ENCODE measurements at regions not wholly inside any gene's neighbourhood (a gene's known extent, or its start where the extent isn't known, plus 50 kb on each side); places are given as distances from the start of the nearest gene placed in this dataset.

DNA sequence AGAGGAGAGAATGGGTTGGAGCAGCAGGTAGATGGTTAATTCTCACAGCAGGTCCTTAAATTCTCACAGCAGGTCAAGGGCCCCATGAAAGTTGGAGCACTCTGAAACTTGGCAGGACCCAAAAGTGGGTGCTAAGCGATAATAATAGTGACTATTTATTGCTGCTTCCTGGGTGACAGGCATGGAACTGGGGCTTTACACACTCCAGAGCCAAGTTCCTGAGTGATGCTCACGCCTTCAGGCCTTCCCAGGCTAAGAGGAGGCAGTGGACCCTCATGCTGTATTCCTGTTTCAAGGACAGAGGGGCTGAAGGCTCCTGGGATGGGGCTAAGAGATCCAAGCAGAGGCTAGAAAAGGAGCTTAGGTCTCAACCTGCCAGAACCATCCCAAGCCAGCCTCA is 180.9 kb upstream of the VASH1 start:
- H3K9ac ChIP-seq (ENCODE audit: insufficient read depth, low read length) = no peak overlapping the region
- no peaks in the 10 kb centered on the region for H4K20me1 ChIP-seq (ENCODE audit: control insufficient read depth, extremely low read depth, insufficient read depth, low read length)
- no peak for TF ChIP-seq EZH2 (IDR thresholded peaks at IDR 0.05; ENCODE audit: low read length, missing control alignments)
- TF ChIP-seq, protein P1, sequence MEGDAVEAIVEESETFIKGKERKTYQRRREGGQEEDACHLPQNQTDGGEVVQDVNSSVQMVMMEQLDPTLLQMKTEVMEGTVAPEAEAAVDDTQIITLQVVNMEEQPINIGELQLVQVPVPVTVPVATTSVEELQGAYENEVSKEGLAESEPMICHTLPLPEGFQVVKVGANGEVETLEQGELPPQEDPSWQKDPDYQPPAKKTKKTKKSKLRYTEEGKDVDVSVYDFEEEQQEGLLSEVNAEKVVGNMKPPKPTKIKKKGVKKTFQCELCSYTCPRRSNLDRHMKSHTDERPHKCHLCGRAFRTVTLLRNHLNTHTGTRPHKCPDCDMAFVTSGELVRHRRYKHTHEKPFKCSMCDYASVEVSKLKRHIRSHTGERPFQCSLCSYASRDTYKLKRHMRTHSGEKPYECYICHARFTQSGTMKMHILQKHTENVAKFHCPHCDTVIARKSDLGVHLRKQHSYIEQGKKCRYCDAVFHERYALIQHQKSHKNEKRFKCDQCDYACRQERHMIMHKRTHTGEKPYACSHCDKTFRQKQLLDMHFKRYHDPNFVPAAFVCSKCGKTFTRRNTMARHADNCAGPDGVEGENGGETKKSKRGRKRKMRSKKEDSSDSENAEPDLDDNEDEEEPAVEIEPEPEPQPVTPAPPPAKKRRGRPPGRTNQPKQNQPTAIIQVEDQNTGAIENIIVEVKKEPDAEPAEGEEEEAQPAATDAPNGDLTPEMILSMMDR (conservative IDR thresholded peaks at IDR 0.05 in 1 of 2, IDR thresholded peaks at IDR 0.05 in 1 of 2; ENCODE audit: low read depth in 1 of 2, low read length in 2 of 2) = no peak
- H2AFZ ChIP-seq (ENCODE audit: low read length) = no peak overlapping the region
- no peaks in the 10 kb centered on the region for H3K9me3 ChIP-seq (ENCODE audit: control insufficient read depth, insufficient read depth, low read depth, low read length)
- H3K4me2 ChIP-seq (ENCODE audit: extremely low read depth, insufficient read depth, low read length) = no peak overlapping the region
- H3K79me2 ChIP-seq (ENCODE audit: control insufficient read depth, insufficient read depth, low read length) = no peaks in the 10 kb centered on the region
- H3K36me3 ChIP-seq (ENCODE audit: control insufficient read depth, insufficient read depth, low read length) = no peaks in the 10 kb centered on the region
- H3K4me3 ChIP-seq (replicated peaks in 1 of 4; ENCODE audit: control extremely low read depth in 1 of 4, insufficient read depth in 1 of 4, low read depth in 3 of 4, low read length in 4 of 4) = no peak overlapping the region
- H3K27ac ChIP-seq (ENCODE audit: insufficient read depth, low read length) = no peak overlapping the region
- no peaks in the 10 kb centered on the region for H3K27me3 ChIP-seq (ENCODE audit: control insufficient read depth, insufficient read depth, low read length)
- no peak for DNase-seq (ENCODE audit: low read depth in 2 of 2)
- no peaks in the 10 kb centered on the region for H3K4me1 ChIP-seq (ENCODE audit: control insufficient read depth, extremely low read depth, insufficient read depth, low read length)

DNA sequence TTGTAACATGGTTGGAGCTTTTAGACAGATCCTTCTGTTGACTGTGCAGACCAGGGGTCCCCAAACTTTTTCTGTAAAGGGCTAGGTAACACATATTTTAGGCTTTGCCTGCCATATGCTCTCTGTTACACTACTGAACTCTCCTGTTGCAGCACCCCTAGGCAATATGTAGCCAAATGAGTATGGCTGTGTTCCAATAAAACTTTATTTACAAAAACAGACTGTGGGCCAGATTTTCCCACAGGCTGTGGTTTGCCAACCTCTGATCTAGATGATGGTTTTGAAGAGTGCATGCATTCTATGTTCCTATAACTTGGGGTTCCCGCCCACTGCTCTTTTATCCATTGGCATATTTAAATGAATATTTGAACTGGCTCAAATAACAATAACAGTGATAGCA is 180.3 kb upstream of the VASH1 start:
- no peak overlapping the region for H3K4me3 ChIP-seq (replicated peaks in 1 of 4; ENCODE audit: control extremely low read depth in 1 of 4, insufficient read depth in 1 of 4, low read depth in 3 of 4, low read length in 4 of 4)
- H3K27me3 ChIP-seq (ENCODE audit: control insufficient read depth, insufficient read depth, low read length) = no peaks in the 10 kb centered on the region
- H3K36me3 ChIP-seq (ENCODE audit: control insufficient read depth, insufficient read depth, low read length) = no peaks in the 10 kb centered on the region
- TF ChIP-seq EZH2 (IDR thresholded peaks at IDR 0.05; ENCODE audit: low read length, missing control alignments) = no peak
- TF ChIP-seq, protein P1 (conservative IDR thresholded peaks at IDR 0.05 in 1 of 2, IDR thresholded peaks at IDR 0.05 in 1 of 2; ENCODE audit: low read depth in 1 of 2, low read length in 2 of 2) = no peak
- H3K9ac ChIP-seq (ENCODE audit: insufficient read depth, low read length) = no peak overlapping the region
- DNase-seq (ENCODE audit: low read depth in 2 of 2) = no peak
- no peaks in the 10 kb centered on the region for H3K79me2 ChIP-seq (ENCODE audit: control insufficient read depth, insufficient read depth, low read length)
- no peaks in the 10 kb centered on the region for H3K4me1 ChIP-seq (ENCODE audit: control insufficient read depth, extremely low read depth, insufficient read depth, low read length)
- H3K4me2 ChIP-seq (ENCODE audit: extremely low read depth, insufficient read depth, low read length) = no peak overlapping the region
- no peaks in the 10 kb centered on the region for H4K20me1 ChIP-seq (ENCODE audit: control insufficient read depth, extremely low read depth, insufficient read depth, low read length)
- no peak overlapping the region for H2AFZ ChIP-seq (ENCODE audit: low read length)
- H3K9me3 ChIP-seq (ENCODE audit: control insufficient read depth, insufficient read depth, low read depth, low read length) = no peaks in the 10 kb centered on the region
- no peak overlapping the region for H3K27ac ChIP-seq (ENCODE audit: insufficient read depth, low read length)

DNA sequence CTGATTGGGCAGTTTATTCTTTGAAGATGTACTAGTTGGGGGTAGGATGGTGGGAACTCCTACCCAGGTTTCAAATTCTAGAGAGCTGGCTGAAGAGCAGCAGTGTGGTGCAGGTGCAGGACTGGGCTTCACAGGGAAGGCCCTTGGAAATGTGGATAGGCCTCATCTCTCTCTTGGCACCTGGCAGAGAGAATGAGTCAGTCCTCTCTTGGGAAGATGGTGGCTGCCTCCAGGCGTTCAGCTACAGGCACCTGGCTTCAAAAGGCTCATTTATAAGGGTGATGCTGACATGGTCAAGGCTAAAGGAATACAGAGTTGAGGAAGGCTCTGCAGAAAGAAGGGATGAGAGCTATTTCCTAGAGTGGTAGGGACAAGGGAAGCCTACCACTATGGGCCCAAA is 179.7 kb upstream of the VASH1 start:
- Histone ChIP-seq H3K4me2 (ENCODE audit: extremely low read depth, insufficient read depth, low read length) (no peak overlapping the region), H3K79me2 (ENCODE audit: control insufficient read depth, insufficient read depth, low read length) (no peaks in the 10 kb centered on the region), H2AFZ (ENCODE audit: low read length) (no peak overlapping the region), H3K36me3 (ENCODE audit: control insufficient read depth, insufficient read depth, low read length) (no peaks in the 10 kb centered on the region), H3K27me3 (ENCODE audit: control insufficient read depth, insufficient read depth, low read length) (no peaks in the 10 kb centered on the region), H3K9ac (ENCODE audit: insufficient read depth, low read length) (no peak overlapping the region), H3K4me3 (replicated peaks in 1 of 4; ENCODE audit: control extremely low read depth in 1 of 4, insufficient read depth in 1 of 4, low read depth in 3 of 4, low read length in 4 of 4) (no peak overlapping the region), H3K9me3 (ENCODE audit: control insufficient read depth, insufficient read depth, low read depth, low read length) (no peaks in the 10 kb centered on the region), H3K27ac (ENCODE audit: insufficient read depth, low read length) (no peak overlapping the region), H4K20me1 (ENCODE audit: control insufficient read depth, extremely low read depth, insufficient read depth, low read length) (no peaks in the 10 kb centered on the region), H3K4me1 (ENCODE audit: control insufficient read depth, extremely low read depth, insufficient read depth, low read length) (no peaks in the 10 kb centered on the region)
- TF ChIP-seq, protein P1 (conservative IDR thresholded peaks at IDR 0.05 in 1 of 2, IDR thresholded peaks at IDR 0.05 in 1 of 2; ENCODE audit: low read depth in 1 of 2, low read length in 2 of 2) = no peak
- TF ChIP-seq EZH2 (IDR thresholded peaks at IDR 0.05; ENCODE audit: low read length, missing control alignments) = no peak
- DNase-seq (ENCODE audit: low read depth in 2 of 2) = no peak

Data from fibroblast of lung (primary cell).